Activated T-cell treated with anti-CD3 and anti-CD28 coated beads, Interleukin-2, amount 50 U/mL, for 4 hours (primary cell): ENCODE measurements at regions not wholly inside any gene's neighbourhood (a gene's known extent, or its start where the extent isn't known, plus 50 kb on each side); places are given as distances from the start of the nearest gene placed in this dataset.
"Not testable (repeated sequence)": the region's sequence is repeated elsewhere in the genome, so short reads cannot be mapped to it uniquely, and the experiment has no call there.

Experiments used
- ATAC-seq, 2 donors: fragments of 200-7000 bp; cut with Tn5 transposase; one replicate each; pipeline ENCODE4 v1.10.0; 2021
- DNase-seq: peaks from one replicate; pipeline ENCODE4 v3.0.0-alpha.2; 2020
- H3K27me3 Mint-ChIP-seq: one replicate; pipeline ENCODE4 v1.8.0; 2021; ENCODE audit warnings: low read depth, mixed read lengths
- H3K36me3 Mint-ChIP-seq: one replicate; pipeline ENCODE4 v1.8.0; 2022; ENCODE audit warnings: mixed read lengths; ENCODE audit not compliant: insufficient read depth
- H3K4me1 Mint-ChIP-seq: one replicate; pipeline ENCODE4 v1.8.0; 2021; ENCODE audit warnings: low read depth, mixed read lengths
- H3K4me3 Mint-ChIP-seq: one replicate; pipeline ENCODE4 v1.8.0; 2021; ENCODE audit warnings: mild to moderate bottlenecking, moderate library complexity, mixed read lengths
- H3K9me3 Mint-ChIP-seq: one replicate; pipeline ENCODE4 v1.8.0; 2021; ENCODE audit warnings: mixed read lengths

DNA sequence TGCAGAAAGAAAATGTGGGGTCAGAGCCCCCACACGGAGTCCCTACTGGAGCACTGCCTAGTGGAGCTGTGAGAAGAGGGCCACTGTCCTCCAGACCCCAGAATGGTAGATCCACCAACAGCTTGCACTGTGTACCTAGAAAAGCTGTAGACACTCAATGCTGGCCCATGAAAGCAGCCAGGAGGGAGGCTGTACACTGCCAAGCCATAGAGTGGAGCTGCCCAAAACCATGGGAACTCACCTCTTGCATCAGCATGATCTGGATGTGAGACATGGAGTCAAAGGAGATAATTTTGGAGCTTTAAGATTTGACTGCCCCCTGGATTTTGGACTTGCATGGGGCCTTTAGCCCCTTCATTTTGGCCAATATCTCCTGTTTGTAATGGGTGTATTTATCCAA lies 452.3 kb downstream of the MRPL39 start:
- not testable (repeated sequence) for H3K36me3 Mint-ChIP-seq, ATAC-seq, H3K9me3 Mint-ChIP-seq, H3K4me1 Mint-ChIP-seq, DNase-seq, H3K27me3 Mint-ChIP-seq, H3K4me3 Mint-ChIP-seq

DNA sequence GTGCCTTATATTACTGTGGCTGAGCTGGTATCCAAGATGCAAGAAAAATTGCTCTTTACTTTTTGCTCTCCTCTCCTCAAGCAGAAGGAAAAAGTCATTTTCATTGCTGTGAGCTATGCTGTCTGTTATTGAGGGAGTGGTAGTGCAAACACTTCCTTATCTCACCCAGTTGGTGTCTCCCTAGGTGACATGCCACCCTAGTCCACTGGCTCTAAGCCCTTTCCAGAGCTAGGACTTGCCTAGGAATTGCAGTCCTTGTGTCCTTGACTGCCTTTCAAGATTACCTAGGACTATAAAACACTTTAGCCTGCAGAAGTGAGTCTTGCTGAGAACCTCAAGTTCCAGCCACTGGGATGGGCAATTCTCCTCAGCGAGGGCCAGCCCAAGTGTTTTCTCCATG lies 458.3 kb downstream of the MRPL39 start:
- Mint-ChIP-seq H3K27me3 (no peaks in the 10 kb centered on the region), H3K4me1 (no peaks in the 10 kb centered on the region), H3K36me3 (no peaks in the 10 kb centered on the region), H3K4me3 (no peak overlapping the region), H3K9me3 (peaks cover 9% of the 10 kb centered on the region)
- DNase-seq (no peak), ATAC-seq (no peak)

DNA sequence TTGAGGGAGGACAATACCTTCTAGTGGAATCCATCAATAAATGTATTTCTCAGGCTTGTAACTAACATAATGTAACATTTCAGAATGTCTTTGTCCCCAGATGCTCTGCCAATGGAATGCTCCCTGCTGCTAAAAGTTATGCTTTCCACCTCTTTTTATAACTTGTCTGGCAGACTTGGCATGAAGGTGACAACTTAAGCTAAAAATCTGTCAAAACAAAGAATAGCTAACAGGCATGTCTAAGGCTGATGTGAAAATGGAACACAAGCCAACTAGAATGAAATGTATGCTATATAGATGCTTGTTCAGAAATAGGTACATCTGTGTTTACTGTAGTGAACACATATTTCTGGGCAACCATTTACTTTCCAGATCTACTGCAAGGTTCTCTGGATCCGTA lies 467.9 kb downstream of the MRPL39 start:
- no peak for DNase-seq
- Mint-ChIP-seq H3K4me3 (no peak overlapping the region), H3K9me3 (peaks cover 2% of the 10 kb centered on the region), H3K4me1 (no peaks in the 10 kb centered on the region), H3K27me3 (no peaks in the 10 kb centered on the region), H3K36me3 (no peaks in the 10 kb centered on the region)
- no peak for ATAC-seq

DNA sequence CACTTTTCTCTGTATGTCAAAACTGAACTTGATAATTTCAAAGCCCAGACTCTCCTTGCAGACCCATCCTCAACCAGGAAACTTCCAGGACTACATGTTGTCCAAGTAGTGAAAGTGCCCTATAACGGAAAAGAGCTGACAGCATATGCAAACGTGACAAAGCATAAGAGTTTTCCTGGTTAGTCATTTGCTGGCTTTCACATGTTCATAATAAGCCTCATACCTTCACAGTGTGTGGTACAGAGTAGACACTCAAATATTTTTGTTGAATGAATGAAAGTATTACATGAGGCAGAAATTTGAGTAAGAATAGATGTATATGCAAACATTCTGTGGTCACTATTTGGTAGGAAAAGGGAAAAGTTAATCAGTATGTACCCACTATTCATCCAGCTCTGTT lies 473.3 kb downstream of the MRPL39 start:
- ATAC-seq, result no peak
- peaks cover 5% of the 10 kb centered on the region for H3K9me3 Mint-ChIP-seq
- H3K36me3 Mint-ChIP-seq, result no peaks in the 10 kb centered on the region
- DNase-seq, result no peak
- H3K4me1 Mint-ChIP-seq, result no peaks in the 10 kb centered on the region
- no peaks in the 10 kb centered on the region for H3K27me3 Mint-ChIP-seq
- no peak overlapping the region for H3K4me3 Mint-ChIP-seq

DNA sequence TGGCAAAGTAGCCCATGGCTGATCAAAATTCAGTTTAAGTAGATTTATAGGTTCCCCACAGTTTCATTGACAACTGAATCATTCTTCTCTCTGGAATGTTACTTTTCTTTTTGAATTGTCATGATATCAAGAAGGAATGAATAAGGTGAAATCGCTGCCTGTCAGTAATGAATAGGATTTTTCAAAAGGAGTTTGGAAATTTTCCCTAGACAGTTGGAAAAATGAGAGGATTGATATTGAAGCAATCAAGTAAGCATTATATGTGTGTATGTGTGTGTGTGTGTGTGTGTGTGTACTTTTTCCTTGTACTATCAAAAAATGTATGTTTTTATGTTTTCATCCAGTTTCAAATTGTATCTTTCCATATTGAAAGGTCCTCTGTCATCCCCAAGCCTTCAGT lies 479.5 kb downstream of the MRPL39 start:
- H3K4me1 Mint-ChIP-seq, result no peaks in the 10 kb centered on the region
- H3K36me3 Mint-ChIP-seq, result no peaks in the 10 kb centered on the region
- no peak for ATAC-seq
- no peak overlapping the region for H3K4me3 Mint-ChIP-seq
- H3K27me3 Mint-ChIP-seq, result no peaks in the 10 kb centered on the region
- no peak for DNase-seq
- H3K9me3 Mint-ChIP-seq, result peaks cover 5% of the 10 kb centered on the region

DNA sequence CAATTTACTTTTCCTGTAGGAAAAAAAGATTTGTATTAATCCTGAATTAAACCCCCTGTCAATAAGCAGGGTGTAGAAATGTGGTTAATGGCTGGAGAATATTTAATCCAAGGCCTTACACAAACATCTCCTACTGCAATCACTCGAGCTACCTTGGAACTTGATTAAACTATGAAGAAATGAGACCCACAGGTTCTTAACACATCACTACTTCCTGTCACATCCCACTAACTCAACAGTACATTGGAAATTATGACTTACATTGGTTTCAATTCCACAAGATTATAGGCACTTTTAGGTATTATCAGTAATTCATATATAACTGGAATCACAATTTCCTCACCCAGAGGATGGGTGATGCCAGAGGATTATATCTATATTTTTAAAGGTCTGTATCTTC lies 480.3 kb downstream of the MRPL39 start:
- peaks cover 5% of the 10 kb centered on the region for H3K9me3 Mint-ChIP-seq
- no peak overlapping the region for H3K4me3 Mint-ChIP-seq
- ATAC-seq (no peak), DNase-seq (no peak)
- no peaks in the 10 kb centered on the region for H3K27me3 Mint-ChIP-seq
- H3K4me1 Mint-ChIP-seq, result no peaks in the 10 kb centered on the region
- no peaks in the 10 kb centered on the region for H3K36me3 Mint-ChIP-seq

DNA sequence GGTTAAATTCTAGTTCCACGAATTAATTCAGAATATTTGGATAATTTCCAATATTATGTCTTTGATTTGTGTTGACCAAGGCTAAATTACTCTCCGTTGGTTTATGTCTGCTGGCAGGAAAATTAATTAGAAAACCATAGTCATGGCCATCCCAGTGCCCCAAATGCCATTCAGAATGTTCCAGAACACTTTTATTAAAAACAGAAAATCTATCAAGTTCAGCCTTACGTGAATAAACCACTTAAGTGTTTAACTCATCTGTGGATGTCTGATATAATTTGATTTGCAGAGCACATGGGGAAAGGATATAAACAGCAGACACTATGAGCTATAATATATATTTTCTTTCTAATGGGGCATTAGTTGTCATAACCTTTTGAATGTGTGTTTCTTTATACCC lies 480.7 kb downstream of the MRPL39 start:
- Mint-ChIP-seq H3K36me3 (no peaks in the 10 kb centered on the region), H3K4me1 (no peaks in the 10 kb centered on the region), H3K4me3 (no peak overlapping the region), H3K27me3 (no peaks in the 10 kb centered on the region), H3K9me3 (peaks cover 2% of the 10 kb centered on the region)
- DNase-seq (no peak), ATAC-seq (no peak)

DNA sequence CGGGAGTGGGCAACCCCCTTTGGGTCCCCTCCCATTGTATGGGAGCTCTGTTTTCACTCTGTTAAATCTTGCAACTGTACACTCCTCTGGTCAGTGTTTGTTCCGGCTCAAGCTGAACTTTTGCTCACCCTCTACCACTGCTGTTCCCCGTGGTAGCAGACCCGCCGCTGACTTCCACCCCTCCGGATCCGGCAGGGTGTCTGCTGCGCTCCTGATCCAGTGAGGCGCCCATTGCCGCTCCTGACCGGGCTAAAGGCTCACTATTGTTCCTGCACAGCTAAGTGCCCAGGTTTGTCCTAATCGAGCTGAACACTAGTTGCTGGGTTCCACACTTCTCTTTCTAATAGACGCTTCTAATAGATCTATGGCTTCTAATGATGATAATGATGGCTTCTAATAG lies 488.6 kb downstream of the MRPL39 start:
- Mint-ChIP-seq H3K36me3 (no peaks in the 10 kb centered on the region), H3K27me3 (no peaks in the 10 kb centered on the region), H3K4me3 (no peak overlapping the region), H3K4me1 (no peaks in the 10 kb centered on the region), H3K9me3 (peaks cover 6% of the 10 kb centered on the region)
- no peak for DNase-seq
- no peak for ATAC-seq

DNA sequence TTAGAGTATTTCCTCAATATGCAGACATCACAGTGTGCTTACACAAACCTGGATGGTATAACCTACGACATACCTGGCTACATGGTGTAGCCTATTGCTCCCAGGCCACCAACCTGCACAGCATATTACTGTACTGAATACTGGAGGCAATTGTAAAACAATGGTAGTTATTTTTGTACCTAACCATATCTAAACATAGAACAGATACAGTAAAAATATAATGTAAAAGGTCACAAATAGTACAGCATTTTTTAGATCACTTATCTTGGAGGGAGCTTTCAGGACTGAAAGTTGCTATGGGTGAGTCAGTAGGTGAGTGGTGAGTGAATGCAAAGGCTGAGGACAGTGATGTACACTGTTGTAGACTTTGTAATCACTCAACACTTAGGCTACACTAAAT lies 492.3 kb downstream of the MRPL39 start:
- Mint-ChIP-seq H3K36me3 (no peaks in the 10 kb centered on the region), H3K4me1 (no peaks in the 10 kb centered on the region), H3K4me3 (no peak overlapping the region), H3K9me3 (no peaks in the 10 kb centered on the region), H3K27me3 (no peaks in the 10 kb centered on the region)
- DNase-seq (no peak), ATAC-seq (no peak)

DNA sequence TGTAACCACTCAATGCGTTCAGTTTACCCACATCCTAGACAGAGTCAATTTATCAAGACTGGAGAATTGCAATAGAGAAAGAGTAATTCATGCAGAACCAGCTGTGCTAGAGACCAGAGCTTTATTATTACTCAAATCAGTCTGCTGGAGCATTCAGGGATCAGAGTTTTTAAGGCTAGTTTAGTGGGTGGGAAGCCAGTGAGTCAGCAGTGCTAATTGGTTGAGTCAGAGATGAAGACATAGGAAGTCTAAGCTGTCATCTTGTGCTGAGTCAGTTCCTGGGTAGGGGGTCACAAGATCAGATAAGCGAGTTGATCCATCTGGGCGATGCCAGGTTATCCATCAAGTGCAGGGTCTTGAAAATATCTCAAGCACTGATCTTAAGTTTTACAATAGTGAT lies 499.6 kb downstream of the MRPL39 start:
- Mint-ChIP-seq H3K4me3 (no peak overlapping the region), H3K36me3 (no peaks in the 10 kb centered on the region), H3K27me3 (no peaks in the 10 kb centered on the region), H3K9me3 (peaks cover 4% of the 10 kb centered on the region), H3K4me1 (no peaks in the 10 kb centered on the region)
- no peak for ATAC-seq
- no peak for DNase-seq

DNA sequence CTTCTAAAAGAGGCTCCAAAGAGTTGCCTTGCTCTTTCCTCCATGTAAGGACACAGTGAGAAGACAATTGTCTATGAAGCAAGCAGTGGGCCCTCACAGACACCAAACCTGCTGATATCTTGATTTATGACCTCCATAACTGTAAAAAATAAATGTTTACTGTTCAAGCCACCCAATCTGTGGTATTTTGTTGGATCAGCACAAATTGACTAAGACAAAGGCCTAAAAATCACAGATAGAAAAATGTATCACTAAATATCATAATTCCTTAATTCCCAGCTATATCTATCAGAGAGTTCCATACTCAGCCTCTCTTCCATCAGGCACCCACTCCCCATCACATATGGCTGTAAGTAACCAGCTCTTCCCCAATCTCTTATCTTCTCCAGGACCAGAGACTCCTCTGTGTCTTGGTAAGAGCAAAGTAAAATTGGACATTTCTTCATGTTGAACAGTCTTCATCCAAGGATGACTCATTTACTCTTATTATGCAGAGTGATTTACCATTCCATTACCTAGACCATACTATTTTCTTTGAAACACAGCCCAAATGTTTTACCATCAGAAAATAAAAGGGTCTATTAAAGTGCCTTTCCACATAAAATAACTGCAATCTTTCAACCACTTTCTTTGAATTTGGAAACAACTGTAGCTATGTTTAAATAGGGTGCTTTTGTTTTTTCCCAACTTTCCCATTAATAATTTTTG lies 503.6 kb downstream of the MRPL39 start:
- H3K9me3 Mint-ChIP-seq, result peaks cover 4% of the 10 kb centered on the region
- H3K4me1 Mint-ChIP-seq, result no peaks in the 10 kb centered on the region
- DNase-seq (no peak), ATAC-seq (no peak)
- H3K36me3 Mint-ChIP-seq, result no peaks in the 10 kb centered on the region
- no peaks in the 10 kb centered on the region for H3K27me3 Mint-ChIP-seq
- H3K4me3 Mint-ChIP-seq, result no peak overlapping the region

DNA sequence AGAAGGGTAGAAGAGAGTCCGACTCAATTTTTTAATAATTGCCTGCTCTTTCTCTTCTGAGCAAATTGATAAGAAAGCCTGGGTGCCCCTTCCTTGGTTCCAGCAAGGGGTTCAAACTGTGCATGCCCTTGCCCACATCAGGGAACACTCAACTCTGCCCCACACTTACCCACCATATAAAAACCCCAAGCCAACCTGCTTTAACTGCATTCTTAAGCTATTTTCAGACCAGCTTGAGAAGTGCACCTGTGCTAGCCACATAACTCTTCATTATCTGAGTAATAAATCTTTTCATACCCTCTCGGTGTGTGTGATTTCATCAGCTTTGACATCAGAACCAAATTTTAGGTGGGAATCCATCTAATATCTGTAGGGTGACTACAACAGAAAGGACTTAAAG lies 509.6 kb downstream of the MRPL39 start:
- DNase-seq (no peak), ATAC-seq (no peak)
- H3K9me3 Mint-ChIP-seq, result no peaks in the 10 kb centered on the region
- H3K4me1 Mint-ChIP-seq, result no peaks in the 10 kb centered on the region
- H3K4me3 Mint-ChIP-seq, result no peak overlapping the region
- no peaks in the 10 kb centered on the region for H3K27me3 Mint-ChIP-seq
- no peaks in the 10 kb centered on the region for H3K36me3 Mint-ChIP-seq

DNA sequence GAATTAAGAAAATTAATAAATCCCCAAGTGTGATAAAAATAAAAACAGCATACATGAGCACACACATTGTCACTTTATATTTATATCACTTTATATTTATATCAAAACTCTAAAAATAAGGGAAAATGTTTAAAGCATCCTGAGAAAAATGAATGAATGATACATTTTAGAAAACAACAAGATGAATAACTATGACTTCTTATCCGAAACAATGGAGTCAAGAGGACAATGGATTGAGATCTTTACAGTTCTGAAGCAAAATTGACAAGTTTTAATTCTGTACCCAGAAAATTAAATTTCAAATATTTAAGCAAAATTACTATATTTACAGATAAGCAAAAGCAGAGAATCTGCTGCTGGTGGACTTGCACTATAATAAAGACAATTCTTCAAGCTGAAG lies 512.6 kb downstream of the MRPL39 start:
- Mint-ChIP-seq H3K9me3 (peaks cover 7% of the 10 kb centered on the region), H3K36me3 (no peaks in the 10 kb centered on the region), H3K27me3 (no peaks in the 10 kb centered on the region), H3K4me1 (no peaks in the 10 kb centered on the region), H3K4me3 (no peak overlapping the region)
- no peak for DNase-seq
- no peak for ATAC-seq

DNA sequence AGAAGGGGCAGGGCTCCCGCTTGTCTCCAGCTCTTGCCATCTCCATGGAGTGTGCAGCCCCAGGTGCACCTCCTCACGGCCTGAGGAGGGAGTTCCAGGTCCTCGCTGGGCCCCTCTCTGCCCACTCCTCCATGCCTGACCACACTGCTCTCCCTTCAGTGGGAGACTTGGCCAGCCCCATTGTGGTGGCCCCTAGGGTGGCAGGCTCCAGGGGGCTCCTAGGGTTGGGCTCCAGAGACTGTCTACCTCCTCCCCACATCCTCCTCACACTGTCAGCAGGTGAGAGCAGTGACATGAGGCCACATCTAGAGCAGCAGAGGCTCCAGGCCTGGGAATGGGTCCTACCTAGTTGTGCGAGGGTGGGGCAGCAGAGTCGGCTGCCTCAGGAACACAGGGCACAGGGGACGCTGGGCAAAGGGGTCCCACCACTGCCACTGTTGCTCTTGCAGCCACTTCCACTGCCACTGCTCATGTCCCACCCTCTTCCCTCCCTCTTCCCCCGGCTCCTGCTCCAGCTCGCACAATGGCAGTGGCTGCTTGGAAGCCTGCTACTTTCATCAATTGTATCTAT lies 514.8 kb downstream of the MRPL39 start:
- Mint-ChIP-seq H3K4me3 (no peak overlapping the region), H3K36me3 (no peaks in the 10 kb centered on the region), H3K27me3 (no peaks in the 10 kb centered on the region), H3K4me1 (no peaks in the 10 kb centered on the region), H3K9me3 (peaks cover 7% of the 10 kb centered on the region)
- DNase-seq (no peak), ATAC-seq (no peak)

DNA sequence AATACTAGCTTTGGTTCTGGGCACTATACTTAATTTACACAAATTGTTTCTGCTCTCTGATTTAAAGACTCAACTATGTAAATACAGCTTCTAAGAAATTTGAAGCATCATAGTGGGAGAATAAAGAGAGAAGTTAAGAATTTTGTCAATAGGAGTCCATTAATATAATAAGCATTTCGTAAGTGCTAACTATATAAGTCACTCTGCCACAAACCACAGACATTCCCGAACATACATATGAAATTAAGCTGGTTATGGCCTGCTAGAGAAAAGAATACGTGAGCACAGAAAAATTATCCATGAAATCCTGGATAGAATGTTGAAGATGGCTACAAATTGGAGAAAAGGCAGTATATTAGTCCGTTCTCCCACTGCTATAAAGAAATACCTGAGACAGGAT lies 526.2 kb downstream of the MRPL39 start:
- DNase-seq, result no peak
- no peaks in the 10 kb centered on the region for H3K27me3 Mint-ChIP-seq
- H3K36me3 Mint-ChIP-seq, result no peaks in the 10 kb centered on the region
- no peak overlapping the region for H3K4me3 Mint-ChIP-seq
- H3K4me1 Mint-ChIP-seq, result no peaks in the 10 kb centered on the region
- H3K9me3 Mint-ChIP-seq, result peaks cover 4% of the 10 kb centered on the region
- ATAC-seq, result no peak
